OCI-LY1 (cell line): ENCODE measurements at regions not wholly inside any gene's neighbourhood (a gene's known extent, or its start where the extent isn't known, plus 50 kb on each side); places are given as distances from the start of the nearest gene placed in this dataset.

Experiments used
- EZH2 ChIP-seq: fragments of 200-600 bp; sonication (generic), shearing (Covaris generic); IDR thresholded peaks from 2 replicates; pipeline ENCODE4 v1.8.0; 2017; ENCODE audit warnings: borderline replicate concordance, mixed run types, mild to moderate bottlenecking, antibody characterized with exemption, low read length, moderate library complexity, mixed read lengths
- TF ChIP-seq, protein P1 (sequence below): fragments of 200-600 bp; sonication (generic), shearing (Covaris generic); IDR thresholded peaks from 2 replicates; pipeline ENCODE4 v1.5.1; 2017; ENCODE audit warnings: mild to moderate bottlenecking, antibody characterized with exemption, low read length, moderate library complexity, mixed read lengths

GRCh38 chr1:168447871-168448270, 95.9 kb downstream of the XCL2 start:
- TF ChIP-seq, protein P1, sequence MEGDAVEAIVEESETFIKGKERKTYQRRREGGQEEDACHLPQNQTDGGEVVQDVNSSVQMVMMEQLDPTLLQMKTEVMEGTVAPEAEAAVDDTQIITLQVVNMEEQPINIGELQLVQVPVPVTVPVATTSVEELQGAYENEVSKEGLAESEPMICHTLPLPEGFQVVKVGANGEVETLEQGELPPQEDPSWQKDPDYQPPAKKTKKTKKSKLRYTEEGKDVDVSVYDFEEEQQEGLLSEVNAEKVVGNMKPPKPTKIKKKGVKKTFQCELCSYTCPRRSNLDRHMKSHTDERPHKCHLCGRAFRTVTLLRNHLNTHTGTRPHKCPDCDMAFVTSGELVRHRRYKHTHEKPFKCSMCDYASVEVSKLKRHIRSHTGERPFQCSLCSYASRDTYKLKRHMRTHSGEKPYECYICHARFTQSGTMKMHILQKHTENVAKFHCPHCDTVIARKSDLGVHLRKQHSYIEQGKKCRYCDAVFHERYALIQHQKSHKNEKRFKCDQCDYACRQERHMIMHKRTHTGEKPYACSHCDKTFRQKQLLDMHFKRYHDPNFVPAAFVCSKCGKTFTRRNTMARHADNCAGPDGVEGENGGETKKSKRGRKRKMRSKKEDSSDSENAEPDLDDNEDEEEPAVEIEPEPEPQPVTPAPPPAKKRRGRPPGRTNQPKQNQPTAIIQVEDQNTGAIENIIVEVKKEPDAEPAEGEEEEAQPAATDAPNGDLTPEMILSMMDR = no peak
- TF ChIP-seq EZH2 = no peak
